ENCODE measurements at regions not wholly inside any gene's neighbourhood (a gene's known extent, or its start where the extent isn't known, plus 50 kb on each side); places are given as distances from the start of the nearest gene placed in this dataset.

DNA sequence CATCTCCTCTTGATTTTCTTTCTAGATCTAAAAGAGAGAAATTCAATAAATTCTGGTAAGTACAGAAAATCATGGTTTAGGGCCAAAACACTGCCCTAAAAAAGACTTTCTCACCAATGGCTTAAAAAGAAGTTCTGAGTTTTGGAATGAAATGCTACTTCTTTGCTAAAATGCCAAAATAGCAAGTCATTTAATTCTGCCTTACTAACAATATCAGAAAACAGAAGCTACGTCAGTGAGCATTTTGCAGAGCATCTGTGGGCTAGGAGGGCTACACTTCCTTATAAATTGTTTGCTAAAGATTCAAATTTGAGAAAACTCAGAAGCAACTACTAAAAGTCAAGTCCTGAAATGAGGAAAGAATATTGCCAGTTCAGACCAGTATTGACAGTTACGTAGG lies 560.8 kb upstream of the CELF2 start:
- no TSS peak for BruUV-seq (replicated peaks)
- Histone ChIP-seq H3K9me3 (no peaks in the 10 kb centered on the region), H3K4me1 (no peaks in the 10 kb centered on the region), H3K27me3 (replicated peaks; ENCODE audit: control insufficient read depth, insufficient read depth, low read length) (no peaks in the 10 kb centered on the region), H3K4me3 (ENCODE audit: low read depth, low read length) (no peak overlapping the region), H3K36me3 (ENCODE audit: control insufficient read depth, insufficient read depth, low read length) (no peaks in the 10 kb centered on the region)
- ChIA-PET POLR2A (no interaction called here), CTCF (no interaction called here)
- Mint-ChIP-seq H3K4me3 (ENCODE audit: unreplicated experiment) (no peak overlapping the region), H3K9me3 (ENCODE audit: unreplicated experiment) (peaks cover 11% of the 10 kb centered on the region), H3K27ac (ENCODE audit: unreplicated experiment) (no peak overlapping the region), H3K4me1 (ENCODE audit: low read depth, unreplicated experiment) (no peaks in the 10 kb centered on the region), H3K27me3 (ENCODE audit: insufficient read depth, unreplicated experiment) (peaks cover 21% of the 10 kb centered on the region), H3K36me3 (ENCODE audit: insufficient read depth, unreplicated experiment) (no peaks in the 10 kb centered on the region)
- intact Hi-C loops (cut with micrococcal nuclease; ENCODE audit: unreplicated experiment): no loop called here
- TF ChIP-seq CTCF (IDR thresholded peaks at IDR 0.05; ENCODE audit: insufficient read depth in 1 of 2, low read depth in 1 of 2, low read length in 1 of 2, severe bottlenecking in 1 of 2, unreplicated experiment in 1 of 2): no peak
- DNase-seq: no peak

DNA sequence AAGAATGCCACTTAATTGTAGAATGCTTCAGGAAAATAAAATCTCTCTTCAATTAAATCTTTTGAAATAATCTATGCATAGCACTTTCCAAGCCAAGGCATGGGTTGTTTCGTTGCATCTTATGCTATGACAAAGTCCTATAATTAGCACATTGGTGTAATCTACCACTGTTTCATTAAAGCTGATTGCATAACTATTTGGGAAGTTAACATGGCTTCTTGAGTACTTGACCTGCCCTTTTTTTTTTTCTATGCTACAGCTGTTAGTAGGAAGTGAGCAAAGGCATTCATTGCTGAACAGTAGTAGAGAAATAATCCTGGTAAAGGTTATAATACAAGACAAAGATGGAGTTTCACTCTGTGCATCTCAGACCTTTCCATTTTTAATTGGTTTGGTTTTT lies 557.2 kb upstream of the CELF2 start:
- no peaks in the 10 kb centered on the region for H3K27me3 ChIP-seq (replicated peaks; ENCODE audit: control insufficient read depth, insufficient read depth, low read length)
- Mint-ChIP-seq H3K27ac (ENCODE audit: unreplicated experiment) (no peak overlapping the region), H3K36me3 (ENCODE audit: insufficient read depth, unreplicated experiment) (no peaks in the 10 kb centered on the region), H3K4me1 (ENCODE audit: low read depth, unreplicated experiment) (no peaks in the 10 kb centered on the region), H3K4me3 (ENCODE audit: unreplicated experiment) (no peak overlapping the region), H3K27me3 (ENCODE audit: insufficient read depth, unreplicated experiment) (peaks cover 10% of the 10 kb centered on the region), H3K9me3 (ENCODE audit: unreplicated experiment) (no peaks in the 10 kb centered on the region)
- ChIA-PET CTCF (no interaction called here), POLR2A (no interaction called here)
- no TSS peak for BruUV-seq (replicated peaks)
- DNase-seq: no peak
- no peaks in the 10 kb centered on the region for H3K9me3 ChIP-seq
- intact Hi-C loops (cut with micrococcal nuclease; ENCODE audit: unreplicated experiment): no loop called here
- no peaks in the 10 kb centered on the region for H3K4me1 ChIP-seq
- no peak for TF ChIP-seq CTCF (IDR thresholded peaks at IDR 0.05; ENCODE audit: insufficient read depth in 1 of 2, low read depth in 1 of 2, low read length in 1 of 2, severe bottlenecking in 1 of 2, unreplicated experiment in 1 of 2)
- H3K36me3 ChIP-seq (ENCODE audit: control insufficient read depth, insufficient read depth, low read length): no peaks in the 10 kb centered on the region
- H3K4me3 ChIP-seq (ENCODE audit: low read depth, low read length): no peak overlapping the region

DNA sequence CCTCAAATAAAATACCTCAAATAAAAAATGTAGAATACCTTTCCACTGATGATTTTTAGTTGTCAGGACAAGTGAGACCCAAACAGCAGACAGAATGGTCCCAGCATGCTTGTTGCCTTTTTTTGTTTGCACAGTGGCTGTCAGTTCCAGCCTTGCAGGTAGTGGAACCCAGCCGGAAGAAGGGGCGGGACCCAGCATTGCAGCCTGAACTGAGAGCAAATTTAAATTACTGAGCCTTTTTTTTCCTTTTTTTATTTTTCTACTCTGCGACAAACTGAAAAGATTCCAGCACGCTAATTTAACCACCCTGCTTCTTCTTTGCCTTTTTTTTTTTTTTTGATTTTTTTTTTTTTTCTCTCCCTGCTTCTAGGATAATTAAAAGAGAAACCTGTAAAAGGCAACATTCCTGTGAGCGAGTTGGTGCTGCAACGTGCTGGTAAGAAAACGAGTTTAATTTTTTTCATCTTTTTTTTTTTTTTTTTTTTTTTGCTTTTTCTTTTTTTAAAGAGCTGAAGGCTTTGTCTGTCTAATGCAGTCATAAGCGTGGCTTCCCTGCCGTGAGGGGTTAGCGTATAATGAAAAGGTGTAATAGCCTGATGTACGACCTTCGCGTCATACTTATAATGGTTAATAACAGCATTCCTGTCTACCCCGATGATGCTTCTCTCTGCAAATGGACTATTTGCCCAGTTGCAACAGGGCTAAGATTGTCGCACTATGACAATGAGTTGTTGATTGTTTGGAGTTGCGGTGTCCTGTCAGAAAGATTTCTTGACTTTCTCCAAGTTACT lies 555.3 kb upstream of the CELF2 start:
- ChIA-PET CTCF (no interaction called here), POLR2A (no interaction called here)
- no TSS peak for BruUV-seq (replicated peaks)
- Histone ChIP-seq H3K9me3 (no peaks in the 10 kb centered on the region), H3K4me1 (no peaks in the 10 kb centered on the region), H3K4me3 (ENCODE audit: low read depth, low read length) (no peak overlapping the region), H3K36me3 (ENCODE audit: control insufficient read depth, insufficient read depth, low read length) (no peaks in the 10 kb centered on the region), H3K27me3 (replicated peaks; ENCODE audit: control insufficient read depth, insufficient read depth, low read length) (no peaks in the 10 kb centered on the region)
- intact Hi-C loops (cut with micrococcal nuclease; ENCODE audit: unreplicated experiment): no loop called here
- H3K27me3 Mint-ChIP-seq (ENCODE audit: insufficient read depth, unreplicated experiment): peaks cover 7% of the 10 kb centered on the region
- H3K9me3 Mint-ChIP-seq (ENCODE audit: unreplicated experiment): no peaks in the 10 kb centered on the region
- TF ChIP-seq CTCF (IDR thresholded peaks at IDR 0.05; ENCODE audit: insufficient read depth in 1 of 2, low read depth in 1 of 2, low read length in 1 of 2, severe bottlenecking in 1 of 2, unreplicated experiment in 1 of 2): no peak
- no peaks in the 10 kb centered on the region for H3K36me3 Mint-ChIP-seq (ENCODE audit: insufficient read depth, unreplicated experiment)
- H3K4me1 Mint-ChIP-seq (ENCODE audit: low read depth, unreplicated experiment): no peaks in the 10 kb centered on the region
- no peak for DNase-seq
- H3K4me3 Mint-ChIP-seq (ENCODE audit: unreplicated experiment): no peak overlapping the region
- no peak overlapping the region for H3K27ac Mint-ChIP-seq (ENCODE audit: unreplicated experiment)
